A549 (cell line): ENCODE measurements at regions not wholly inside any gene's neighbourhood (a gene's known extent, or its start where the extent isn't known, plus 50 kb on each side); places are given as distances from the start of the nearest gene placed in this dataset.

Source experiments
- ATAC-seq, 2 experiments: fragments of 200-7000 bp in 1 of 2; fragments of >200 bp in 1 of 2; cut with Nextera tagmentation in 1 of 2; cut with Tn5 transposase in 1 of 2; 3 replicates each; pipeline versions ENCODE4 v1.8.0 to v1.9.1; 2018 to 2020; ENCODE audit warnings: mild to moderate bottlenecking in 1 of 2, moderate library complexity in 1 of 2
- CTCF ChIA-PET: fragments of 300-600 bp; sonication (Branson Sonifier 250); formaldehyde crosslinking; extraction: SDS; loops from one replicate; lab custom pipeline; 2021; ENCODE audit warnings: antibody characterized with exemption, inconsistent platforms; lab: Yijun Ruan, JAX
- POLR2A ChIA-PET: fragments of 350-600 bp; formaldehyde crosslinking; extraction: SDS; loops from one replicate; lab custom pipeline; 2021; ENCODE audit warnings: antibody characterized with exemption, inconsistent platforms; lab: Yijun Ruan, JAX
- DNase-seq, 2 experiments: peaks; one replicate each; pipeline versions ENCODE4 v3.0.0 to v3.0.0-alpha.2; 2011 to 2016; ENCODE audit warnings: low read depth in 1 of 2, low spot score in 1 of 2
- FAIRE-seq: peaks from 2 replicates; lab custom pipeline; 2011; peaks lifted over from hg19 to GRCh38; lab: Jason Lieb, UNC
- H3K27ac ChIP-seq, 2 experiments: fragments of >200 bp; sonication (Bioruptor Twin); formaldehyde crosslinking; 3 replicates each; pipeline ENCODE4 v1.5.1; 2016 to 2017
- H3K4me1 ChIP-seq: fragments of >200 bp; sonication (Bioruptor Twin); formaldehyde crosslinking; 3 replicates; pipeline ENCODE4 v1.6.1; 2016
- H3K4me2 ChIP-seq: fragments of >200 bp; sonication (Bioruptor Twin); formaldehyde crosslinking; 3 replicates; pipeline ENCODE4 v1.6.1; 2016
- H3K4me3 ChIP-seq: fragments of >200 bp; sonication (Bioruptor Twin); formaldehyde crosslinking; 3 replicates; pipeline ENCODE4 v1.5.1; 2016
- H3K9me3 ChIP-seq: fragments of >200 bp; sonication (Bioruptor Twin); formaldehyde crosslinking; 3 replicates; pipeline ENCODE4 v1.6.1; 2016
- CBX8 ChIP-seq: fragments of 200-600 bp; sonication (generic); IDR thresholded peaks from 2 replicates; pipeline ENCODE4 v1.6.1; 2016
- CHD4 ChIP-seq: fragments of 200-600 bp; sonication (generic); IDR thresholded peaks from 2 replicates; pipeline ENCODE4 v1.6.1; 2016; ENCODE audit warnings: antibody characterized with exemption, mild to moderate bottlenecking, borderline replicate concordance
- EHMT2 ChIP-seq: fragments of 200-600 bp; sonication (generic); IDR thresholded peaks from 2 replicates; pipeline ENCODE4 v1.6.1; 2016; ENCODE audit warnings: antibody characterized with exemption, low read depth, mild to moderate bottlenecking, moderate library complexity
- EP300 ChIP-seq, 2 experiments: fragments of >200 bp; sonication (Bioruptor Twin); formaldehyde crosslinking; IDR thresholded peaks; 2 replicates in 1 of 2; 3 replicates in 1 of 2; pipeline ENCODE4 v1.6.1; 2016 to 2017
- FOSB ChIP-seq: fragments of 250-450 bp; sonication (Bioruptor Pico); IDR thresholded peaks from 2 replicates; pipeline ENCODE4 v1.5.0; 2020; ENCODE audit warnings: mild to moderate bottlenecking, moderate library complexity
- FOSL2 ChIP-seq, 2 experiments: fragments of 450-650 bp in 1 of 2; fragments of >200 bp in 1 of 2; sonication (Bioruptor Twin) in 1 of 2; formaldehyde crosslinking; IDR thresholded peaks; 2 replicates each; pipeline versions ENCODE4 v1.5.0 to v1.6.1; 2016 to 2020; ENCODE audit warnings: mild to moderate bottlenecking in 1 of 2, moderate library complexity in 1 of 2
- FOXS1 ChIP-seq: fragments of 250-450 bp; sonication (Bioruptor Pico); IDR thresholded peaks from 2 replicates; pipeline ENCODE4 v1.5.0; 2020; ENCODE audit warnings: mild to moderate bottlenecking, moderate library complexity
- HOXB13 ChIP-seq: fragments of 250-450 bp; sonication (Bioruptor Pico); IDR thresholded peaks from 2 replicates; pipeline ENCODE4 v1.5.0; 2020; ENCODE audit warnings: low read depth, mild to moderate bottlenecking, moderate library complexity
- JUNB ChIP-seq: fragments of >200 bp; sonication (Bioruptor Twin); formaldehyde crosslinking; IDR thresholded peaks from 2 replicates; pipeline ENCODE4 v1.6.1; 2016
- KDM1A ChIP-seq: fragments of 200-600 bp; sonication (generic); IDR thresholded peaks from 2 replicates; pipeline ENCODE4 v1.6.1; 2016; ENCODE audit warnings: low read depth, mild to moderate bottlenecking
- NPAS2 ChIP-seq: fragments of 250-450 bp; sonication (Bioruptor Pico); IDR thresholded peaks from 2 replicates; pipeline ENCODE4 v1.8.0; 2022; ENCODE audit warnings: mild to moderate bottlenecking, moderate library complexity, borderline replicate concordance
- POLR2AphosphoS2 ChIP-seq: conservative IDR thresholded peaks from 2 replicates; pipeline ENCODE4 v1.6.1; 2012; ENCODE audit warnings: low read length, improper control_type of control experiment, inconsistent platforms
- RAD21 ChIP-seq, 2 experiments: fragments of >200 bp in 1 of 2; sonication (Bioruptor Twin) in 1 of 2; formaldehyde crosslinking in 1 of 2; IDR thresholded peaks in 1 of 2; conservative IDR thresholded peaks in 1 of 2; 2 replicates in 1 of 2; 3 replicates in 1 of 2; pipeline ENCODE4 v1.6.1; 2012 to 2018; ENCODE audit warnings: inconsistent platforms in 1 of 2
- RARB ChIP-seq: fragments of 250-450 bp; sonication (Bioruptor Pico); IDR thresholded peaks from 2 replicates; pipeline ENCODE4 v1.8.0; 2021; ENCODE audit warnings: mild to moderate bottlenecking, moderate library complexity
- SMC3 ChIP-seq: fragments of >200 bp; sonication (Bioruptor Twin); formaldehyde crosslinking; IDR thresholded peaks from 3 replicates; pipeline ENCODE4 v1.6.1; 2018; ENCODE audit warnings: inconsistent platforms
- TFCP2L1 ChIP-seq: fragments of 250-450 bp; sonication (Bioruptor Pico); IDR thresholded peaks from 2 replicates; pipeline ENCODE4 v1.5.0; 2021; ENCODE audit warnings: mild to moderate bottlenecking
- TP53 ChIP-seq: fragments of 250-450 bp; sonication (Bioruptor Pico); IDR thresholded peaks from 2 replicates; pipeline ENCODE4 v1.5.0; 2021; ENCODE audit warnings: mild to moderate bottlenecking, moderate library complexity
- ZC3H11A ChIP-seq: fragments of 450-650 bp; IDR thresholded peaks from 2 replicates; pipeline ENCODE4 v1.6.1; 2014; ENCODE audit warnings: antibody characterized with exemption, mild to moderate bottlenecking
- ZNF302 ChIP-seq: fragments of 250-450 bp; sonication (Bioruptor Pico); IDR thresholded peaks from 2 replicates; pipeline ENCODE4 v1.9.0; 2021; ENCODE audit warnings: inconsistent platforms, mild to moderate bottlenecking, moderate library complexity
- ZSCAN20 ChIP-seq: fragments of 250-450 bp; sonication (Bioruptor Pico); IDR thresholded peaks from 2 replicates; pipeline ENCODE4 v1.8.0; 2022; ENCODE audit warnings: mild to moderate bottlenecking, moderate library complexity
- WGBS: methylation state at CpG from one replicate; pipeline ENCODE4 v1.1.6; 2017; ENCODE audit errors: missing lambda C conversion rate; 5-methylcytosine and 5-hydroxymethylcytosine counted together
- TF ChIP-seq, protein P1 (sequence below): fragments of >200 bp; sonication (Bioruptor Twin); formaldehyde crosslinking; IDR thresholded peaks from 3 replicates; pipeline ENCODE4 v1.5.1; 2016
- TF ChIP-seq, protein P2 (sequence below): IDR thresholded peaks from 2 replicates; pipeline ENCODE4 v1.6.1; 2012
- TF ChIP-seq, protein P3 (sequence below): fragments of 250-450 bp; sonication (Bioruptor Pico); IDR thresholded peaks from 2 replicates; pipeline ENCODE4 v1.5.0; 2021; ENCODE audit warnings: mild to moderate bottlenecking, moderate library complexity, borderline replicate concordance

DNA sequence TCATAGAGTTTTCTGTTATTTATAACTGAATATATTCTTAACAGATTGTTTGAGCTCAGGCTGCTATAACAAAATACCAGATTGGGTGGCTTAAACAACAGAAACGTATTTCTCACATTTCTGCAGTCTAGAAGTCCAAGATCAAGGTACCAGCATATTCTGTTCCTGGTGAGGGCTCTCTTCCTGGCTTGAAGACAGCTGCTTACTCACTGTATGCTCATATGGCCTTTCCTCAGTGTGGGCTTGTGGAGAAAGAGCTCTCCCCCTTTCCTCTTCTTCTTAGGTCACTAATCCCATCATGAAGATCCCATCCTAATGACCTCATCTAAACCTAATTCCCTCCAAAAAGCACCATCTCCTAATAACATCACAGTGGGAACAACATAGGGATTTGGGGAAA lies 117.8 kb downstream of the RASGEF1B start:
- ChIA-PET POLR2A (no interaction called here), CTCF (interaction anchor here (1.4 to 8.1 kb wide), 2 partner anchors 94 to 284 kb away, joined by 4 to 78 read pairs; no protein-coding TSS in a partner anchor)
- Histone ChIP-seq H3K4me2 (no peak overlapping the region), H3K4me3 (no peak overlapping the region), H3K4me1 (no peaks in the 10 kb centered on the region), H3K27ac (no peak overlapping the region), H3K9me3 (no peaks in the 10 kb centered on the region)
- TF ChIP-seq ZNF302, result no peak
- no peak for FAIRE-seq
- ATAC-seq, result no peak
- WGBS, result 0% methylated on average over 1 of the region's 1 CpG
- DNase-seq, result no peak

DNA sequence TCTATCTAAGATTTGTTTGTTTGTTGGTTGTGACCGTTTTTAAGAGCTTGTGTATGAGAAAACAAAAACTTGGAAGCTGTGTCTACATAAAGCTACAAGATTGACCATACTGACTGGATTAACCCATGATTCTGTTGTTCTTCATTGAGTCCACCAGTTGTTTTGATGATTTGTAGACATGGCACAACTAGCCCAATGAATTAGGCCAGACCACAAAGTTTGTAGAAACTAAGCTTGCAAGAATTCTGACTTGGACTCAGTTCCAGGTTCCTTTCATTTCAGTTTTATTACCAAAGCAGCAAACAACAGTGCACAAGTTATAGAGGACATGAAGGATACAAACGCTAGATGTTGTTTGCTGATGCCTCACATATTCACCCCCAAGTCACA lies 119.3 kb downstream of the RASGEF1B start:
- no peak for FAIRE-seq
- POLR2A ChIA-PET, result no interaction called here
- Histone ChIP-seq H3K9me3 (no peaks in the 10 kb centered on the region), H3K4me3 (no peak overlapping the region), H3K4me1 (no peaks in the 10 kb centered on the region), H3K27ac (no peak overlapping the region), H3K4me2 (no peak overlapping the region)
- TF ChIP-seq TFCP2L1 (CRISPR knock-in tag) (no peak), ZC3H11A (no peak), EP300 (IDR thresholded peaks at IDR 0.05) (no peak), NPAS2 (CRISPR knock-in tag) (no peak)
- no peak for DNase-seq
- CTCF ChIA-PET, result interaction anchor here (0.6 to 8.1 kb wide), 12 partner anchors 10 to 1884 kb away, joined by 3 to 78 read pairs (median 4); no protein-coding TSS in a partner anchor
- no peak for ATAC-seq
- 0% methylated on average over 2 of the region's 2 CpGs for WGBS

DNA sequence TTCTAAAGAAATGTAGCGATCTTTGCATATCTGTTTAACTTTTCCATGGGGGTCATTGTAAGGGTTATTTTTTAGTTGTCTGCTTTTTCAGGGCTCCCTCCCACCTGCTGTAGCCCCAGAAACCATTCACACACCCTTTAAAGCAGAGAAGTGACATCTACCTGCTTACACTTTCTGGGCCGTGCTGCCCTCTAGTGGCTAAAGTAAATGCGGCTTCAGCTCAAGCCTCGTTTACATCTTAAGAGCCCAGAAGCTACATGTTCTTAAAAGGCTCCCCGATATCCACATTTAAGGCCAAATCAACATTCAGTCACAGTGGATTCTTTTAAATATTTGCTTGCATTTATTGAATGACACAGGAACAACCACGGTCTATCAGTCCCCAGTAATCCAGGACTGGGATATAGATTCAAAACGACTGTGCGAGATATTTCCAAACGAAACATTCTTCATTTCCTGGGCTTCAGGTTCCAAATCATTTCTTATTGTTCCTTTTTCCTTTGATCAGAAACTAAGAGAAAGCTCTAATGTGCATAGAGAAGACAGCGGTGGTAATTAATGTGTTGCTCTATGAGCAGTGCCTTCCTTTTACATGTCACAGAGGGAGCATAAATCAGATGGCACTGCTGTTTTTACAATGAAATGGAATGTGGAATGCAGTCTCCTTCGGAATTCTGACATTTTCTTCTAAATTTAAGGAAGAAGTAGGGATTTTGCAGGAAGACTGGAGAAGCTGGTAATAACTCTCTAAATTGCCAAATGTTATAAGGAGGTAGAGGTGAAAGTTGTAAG lies 119.9 kb downstream of the RASGEF1B start:
- WGBS, result 32% methylated on average over 11 of the region's 11 CpGs
- TF ChIP-seq, protein P1, sequence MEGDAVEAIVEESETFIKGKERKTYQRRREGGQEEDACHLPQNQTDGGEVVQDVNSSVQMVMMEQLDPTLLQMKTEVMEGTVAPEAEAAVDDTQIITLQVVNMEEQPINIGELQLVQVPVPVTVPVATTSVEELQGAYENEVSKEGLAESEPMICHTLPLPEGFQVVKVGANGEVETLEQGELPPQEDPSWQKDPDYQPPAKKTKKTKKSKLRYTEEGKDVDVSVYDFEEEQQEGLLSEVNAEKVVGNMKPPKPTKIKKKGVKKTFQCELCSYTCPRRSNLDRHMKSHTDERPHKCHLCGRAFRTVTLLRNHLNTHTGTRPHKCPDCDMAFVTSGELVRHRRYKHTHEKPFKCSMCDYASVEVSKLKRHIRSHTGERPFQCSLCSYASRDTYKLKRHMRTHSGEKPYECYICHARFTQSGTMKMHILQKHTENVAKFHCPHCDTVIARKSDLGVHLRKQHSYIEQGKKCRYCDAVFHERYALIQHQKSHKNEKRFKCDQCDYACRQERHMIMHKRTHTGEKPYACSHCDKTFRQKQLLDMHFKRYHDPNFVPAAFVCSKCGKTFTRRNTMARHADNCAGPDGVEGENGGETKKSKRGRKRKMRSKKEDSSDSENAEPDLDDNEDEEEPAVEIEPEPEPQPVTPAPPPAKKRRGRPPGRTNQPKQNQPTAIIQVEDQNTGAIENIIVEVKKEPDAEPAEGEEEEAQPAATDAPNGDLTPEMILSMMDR, result peak; percentile 74
- peak; percentile 65 for TF ChIP-seq SMC3
- TF ChIP-seq RAD21 (conservative IDR thresholded peaks at IDR 0.05 in 1 of 2, IDR thresholded peaks at IDR 0.05 in 1 of 2), result peak; percentile 74 to 75
- TF ChIP-seq POLR2AphosphoS2, result no peak
- FAIRE-seq, result no peak
- H3K4me2 ChIP-seq, result no peak overlapping the region
- DNase-seq, result peak; percentile 21 to 69
- ATAC-seq, result peak; percentile 80 to 89; a peak in 4 of 6 replicates
- CTCF ChIA-PET, result interaction anchor here (0.6 to 8.1 kb wide), 21 partner anchors 9 to 1883 kb away, joined by 3 to 78 read pairs (median 3); no protein-coding TSS in a partner anchor
- H3K4me1 ChIP-seq, result no peaks in the 10 kb centered on the region
- H3K4me3 ChIP-seq, result no peak overlapping the region
- no peaks in the 10 kb centered on the region for H3K9me3 ChIP-seq
- H3K27ac ChIP-seq, result no peak overlapping the region
- POLR2A ChIA-PET, result no interaction called here

DNA sequence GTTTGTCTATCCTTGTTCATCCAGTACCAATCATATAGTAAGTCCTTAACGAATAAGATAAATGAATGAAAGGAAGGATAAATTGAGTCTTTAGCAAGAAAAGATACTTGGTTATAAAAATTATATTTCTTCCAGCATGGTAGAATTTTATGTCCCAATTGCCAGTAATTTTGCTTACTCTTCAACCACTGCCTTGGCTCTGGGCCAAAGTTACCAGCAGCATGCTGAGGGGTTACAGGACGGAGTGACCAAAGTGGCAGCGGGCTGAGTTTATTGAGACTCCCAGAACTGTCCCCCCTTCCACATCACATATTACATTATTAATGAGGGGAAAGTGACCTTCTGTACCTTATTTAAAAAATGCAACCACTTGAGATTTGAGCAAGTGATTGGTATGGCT lies 121.7 kb downstream of the RASGEF1B start:
- no peak for FAIRE-seq
- no peak for ATAC-seq
- ChIA-PET POLR2A (no interaction called here), CTCF (interaction anchor here (8.1 kb wide), 1 partner anchor 281 kb away, joined by 78 read pairs; no protein-coding TSS in a partner anchor)
- Histone ChIP-seq H3K4me3 (no peak overlapping the region), H3K4me1 (no peaks in the 10 kb centered on the region), H3K9me3 (no peaks in the 10 kb centered on the region), H3K27ac (no peak overlapping the region), H3K4me2 (no peak overlapping the region)
- TF ChIP-seq EP300 (IDR thresholded peaks at IDR 0.05), result no peak
- TF ChIP-seq ZC3H11A, result no peak
- TF ChIP-seq FOSL2 (IDR thresholded peaks at IDR 0.05), result no peak
- TF ChIP-seq FOSL2 (CRISPR knock-in tag; IDR thresholded peaks at IDR 0.05), result no peak
- 18% methylated on average over 3 of the region's 3 CpGs for WGBS
- no peak for DNase-seq

DNA sequence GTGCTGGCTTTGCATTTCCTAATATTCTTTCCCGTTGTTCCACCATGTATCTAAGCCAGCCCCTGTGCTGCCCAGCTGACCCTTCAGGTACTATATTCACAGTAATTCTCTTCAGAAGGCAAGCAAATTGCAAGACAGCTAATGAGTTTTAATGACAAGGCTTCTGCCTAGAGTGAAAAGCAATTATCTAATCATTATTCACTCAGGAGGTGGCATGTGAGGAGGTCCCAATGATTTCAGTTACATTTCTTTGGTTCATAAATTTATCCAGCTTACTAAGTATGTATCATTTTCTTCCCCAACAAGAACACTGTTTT lies 123.0 kb downstream of the RASGEF1B start:
- FAIRE-seq, result no peak

More for the DNA sequence above, 123.0 kb downstream of the RASGEF1B start:
- no peak overlapping the region for H3K27ac ChIP-seq
- DNase-seq (no peak), ATAC-seq (no peak)
- no peak overlapping the region for H3K4me3 ChIP-seq
- no peaks in the 10 kb centered on the region for H3K9me3 ChIP-seq
- POLR2A ChIA-PET, result no interaction called here
- H3K4me1 ChIP-seq, result no peaks in the 10 kb centered on the region
- no peak for TF ChIP-seq JUNB
- TF ChIP-seq KDM1A, result no peak
- no peak for TF ChIP-seq FOSB (CRISPR knock-in tag)
- TF ChIP-seq TP53 (CRISPR knock-in tag), result no peak
- TF ChIP-seq FOXS1 (CRISPR knock-in tag), result no peak
- TF ChIP-seq, protein P2, sequence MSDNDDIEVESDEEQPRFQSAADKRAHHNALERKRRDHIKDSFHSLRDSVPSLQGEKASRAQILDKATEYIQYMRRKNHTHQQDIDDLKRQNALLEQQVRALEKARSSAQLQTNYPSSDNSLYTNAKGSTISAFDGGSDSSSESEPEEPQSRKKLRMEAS, result no peak
- no peak for TF ChIP-seq FOSL2 (IDR thresholded peaks at IDR 0.05)
- TF ChIP-seq FOSL2 (CRISPR knock-in tag; IDR thresholded peaks at IDR 0.05), result no peak
- TF ChIP-seq, protein P3, sequence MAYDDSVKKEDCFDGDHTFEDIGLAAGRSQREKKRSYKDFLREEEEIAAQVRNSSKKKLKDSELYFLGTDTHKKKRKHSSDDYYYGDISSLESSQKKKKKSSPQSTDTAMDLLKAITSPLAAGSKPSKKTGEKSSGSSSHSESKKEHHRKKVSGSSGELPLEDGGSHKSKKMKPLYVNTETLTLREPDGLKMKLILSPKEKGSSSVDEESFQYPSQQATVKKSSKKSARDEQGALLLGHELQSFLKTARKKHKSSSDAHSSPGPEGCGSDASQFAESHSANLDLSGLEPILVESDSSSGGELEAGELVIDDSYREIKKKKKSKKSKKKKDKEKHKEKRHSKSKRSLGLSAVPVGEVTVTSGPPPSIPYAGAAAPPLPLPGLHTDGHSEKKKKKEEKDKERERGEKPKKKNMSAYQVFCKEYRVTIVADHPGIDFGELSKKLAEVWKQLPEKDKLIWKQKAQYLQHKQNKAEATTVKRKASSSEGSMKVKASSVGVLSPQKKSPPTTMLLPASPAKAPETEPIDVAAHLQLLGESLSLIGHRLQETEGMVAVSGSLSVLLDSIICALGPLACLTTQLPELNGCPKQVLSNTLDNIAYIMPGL (CRISPR knock-in tag), result no peak
- TF ChIP-seq EHMT2, result no peak
- no peak for TF ChIP-seq CBX8
- no peak for TF ChIP-seq ZSCAN20 (CRISPR knock-in tag)
- TF ChIP-seq CHD4, result no peak
- TF ChIP-seq NPAS2 (CRISPR knock-in tag), result no peak
- TF ChIP-seq RARB (CRISPR knock-in tag), result no peak
- TF ChIP-seq HOXB13 (CRISPR knock-in tag), result no peak
- TF ChIP-seq, all 56 proteins: peak for 0
- no peak overlapping the region for H3K4me2 ChIP-seq
- CTCF ChIA-PET, result interaction anchor here (0.6 to 1.0 kb wide), 2 partner anchors 279 to 907 kb away, joined by 3 to 4 read pairs; no protein-coding TSS in a partner anchor
- 82% methylated on average over 1 of the region's 1 CpG for WGBS
